Endothelial cell of umbilical vein (primary cell): ENCODE measurements at regions not wholly inside any gene's neighbourhood (a gene's known extent, or its start where the extent isn't known, plus 50 kb on each side); places are given as distances from the start of the nearest gene placed in this dataset.

Experiments used
- BruUV-seq: library from RNA; stranded (reverse); fragments of 400-500 nt; replicated peaks from 2 replicates; lab custom pipeline; 2021; lab: Mats Ljungman, UMichigan
- CTCF ChIA-PET: fragments of 300-600, 350-600 bp; sonication (Branson Sonifier 250); formaldehyde crosslinking; loops from one replicate; lab custom pipeline; 2021; ENCODE audit warnings: antibody characterized with exemption, inconsistent platforms; lab: Charles Lee
- POLR2A ChIA-PET: fragments of 300-600, 350-600 bp; sonication (Branson Sonifier 250); formaldehyde crosslinking; loops from one replicate; lab custom pipeline; 2021; ENCODE audit warnings: antibody characterized with exemption, inconsistent platforms; lab: Charles Lee
- DNase-seq: peaks from one replicate; pipeline ENCODE4 v3.0.0-alpha.2; 2011; ENCODE audit warnings: low read depth, low spot score
- FAIRE-seq: peaks from 2 replicates; lab custom pipeline; 2011; peaks lifted over from hg19 to GRCh38; lab: Jason Lieb, UNC
- H2AFZ ChIP-seq: 2 replicates; pipeline ENCODE4 v1.6.0; 2012; ENCODE audit warnings: low read depth, low read length, control low read depth, inconsistent platforms
- H3K27ac ChIP-seq: 2 replicates; pipeline ENCODE4 v1.5.1; 2011; ENCODE audit warnings: low read depth, mild to moderate bottlenecking, control low read depth, low read length, moderate library complexity; ENCODE audit not compliant: insufficient read depth
- H3K27me3 ChIP-seq, 2 experiments: 2 replicates each; pipeline versions ENCODE4 v1.6.0 to v1.6.1; 2011; ENCODE audit warnings: low read length in 2 of 2, mixed read lengths in 1 of 2; ENCODE audit not compliant: control insufficient read depth in 2 of 2, insufficient read depth in 2 of 2
- H3K36me3 ChIP-seq, 2 experiments: 2 replicates in 1 of 2; 3 replicates in 1 of 2; pipeline ENCODE4 v1.5.1; 2011; ENCODE audit warnings: low read length in 2 of 2, mild to moderate bottlenecking in 1 of 2, moderate library complexity in 1 of 2; ENCODE audit not compliant: control insufficient read depth in 2 of 2, insufficient read depth in 2 of 2; ENCODE audit errors: extremely low read depth in 1 of 2
- H3K4me1 ChIP-seq: 3 replicates; pipeline ENCODE4 v1.5.1; 2011; ENCODE audit warnings: mild to moderate bottlenecking, low read length; ENCODE audit not compliant: control insufficient read depth, insufficient read depth; ENCODE audit errors: extremely low read depth
- H3K4me2 ChIP-seq: 2 replicates; pipeline ENCODE4 v1.6.1; 2011; ENCODE audit warnings: low read length, control low read depth, mixed read lengths; ENCODE audit not compliant: insufficient read depth
- H3K4me3 ChIP-seq, 3 experiments: fragments of 200-600 bp in 1 of 3; sonication (generic), shearing (Covaris generic) in 1 of 3; replicated peaks in 1 of 3; 2 replicates each; pipeline ENCODE4 v1.5.1; 2011 to 2016; ENCODE audit warnings: control low read depth in 3 of 3, low read length in 3 of 3, mild to moderate bottlenecking in 2 of 3, inconsistent platforms in 1 of 3, low read depth in 1 of 3, moderate library complexity in 1 of 3; ENCODE audit not compliant: insufficient read depth in 1 of 3
- H3K79me2 ChIP-seq: 2 replicates; pipeline ENCODE4 v1.6.0; 2012; ENCODE audit warnings: low read length, inconsistent platforms; ENCODE audit not compliant: control insufficient read depth, insufficient read depth
- H3K9ac ChIP-seq: replicated peaks from 2 replicates; pipeline ENCODE3; 2011; ENCODE audit warnings: low read length, control low read depth; ENCODE audit not compliant: insufficient read depth; ENCODE audit errors: extremely low read depth
- H3K9me1 ChIP-seq: replicated peaks from 3 replicates; pipeline ENCODE4 v1.6.0; 2011; ENCODE audit warnings: mild to moderate bottlenecking, low read length; ENCODE audit not compliant: control insufficient read depth, insufficient read depth; ENCODE audit errors: extremely low read depth
- H3K9me3 ChIP-seq: replicated peaks from 2 replicates; pipeline ENCODE4 v1.5.1; 2012; ENCODE audit warnings: low read length, inconsistent platforms; ENCODE audit not compliant: control insufficient read depth, insufficient read depth
- H4K20me1 ChIP-seq: replicated peaks from 2 replicates; pipeline ENCODE3; 2011; ENCODE audit warnings: mild to moderate bottlenecking, low read length; ENCODE audit not compliant: control insufficient read depth, insufficient read depth; ENCODE audit errors: extremely low read depth
- FOS ChIP-seq: IDR thresholded peaks from 2 replicates; pipeline ENCODE4 v1.6.1; 2011; ENCODE audit warnings: mild to moderate bottlenecking, low read length, moderate library complexity, borderline replicate concordance; ENCODE audit not compliant: insufficient read depth
- GATA2 ChIP-seq: IDR thresholded peaks from 2 replicates; pipeline ENCODE4 v1.7.0; 2011; ENCODE audit warnings: low read depth, mild to moderate bottlenecking, moderate library complexity, mixed read lengths, low read length; ENCODE audit not compliant: insufficient read length, insufficient read depth
- JUN ChIP-seq: IDR thresholded peaks from 2 replicates; pipeline ENCODE4 v1.6.1; 2011; ENCODE audit warnings: borderline replicate concordance, low read depth; ENCODE audit not compliant: insufficient read length, insufficient read depth
- POLR2AphosphoS5 ChIP-seq: IDR thresholded peaks from 2 replicates; pipeline ENCODE4 v1.6.1; 2012; ENCODE audit warnings: low read depth, mild to moderate bottlenecking, control low read depth, low read length, moderate library complexity; ENCODE audit not compliant: insufficient read depth
- dilution Hi-C: fragments of 300-500 bp; cut with MboI; formaldehyde crosslinking; loops from one replicate; pipeline ENCODE4 v1.15.0; 2019; ENCODE audit warnings: low sequenced_read_pairs; ENCODE audit not compliant: extremely low pct_ligation_motif_present
- intact Hi-C: fragments of 100-400 bp; cut with micrococcal nuclease; formaldehyde crosslinking; loops from one replicate; pipeline ENCODE4 v1.10.0; 2022
- TF ChIP-seq, protein P1 (sequence below), 2 donors: IDR thresholded peaks; 1 replicate in 1 of 2; 2 replicates in 1 of 2; pipeline ENCODE4 v1.5.1; 2011; ENCODE audit warnings: low read length in 2 of 2, mild to moderate bottlenecking in 2 of 2, moderate library complexity in 2 of 2, control low read depth in 1 of 2, inconsistent platforms in 1 of 2, low read depth in 1 of 2; ENCODE audit not compliant: insufficient read depth in 1 of 2; ENCODE audit errors: extremely low read depth in 1 of 2
- TF ChIP-seq, protein P2 (sequence below): IDR thresholded peaks from 2 replicates; pipeline ENCODE4 v1.6.1; 2011; ENCODE audit not compliant: insufficient read depth, insufficient read length

DNA sequence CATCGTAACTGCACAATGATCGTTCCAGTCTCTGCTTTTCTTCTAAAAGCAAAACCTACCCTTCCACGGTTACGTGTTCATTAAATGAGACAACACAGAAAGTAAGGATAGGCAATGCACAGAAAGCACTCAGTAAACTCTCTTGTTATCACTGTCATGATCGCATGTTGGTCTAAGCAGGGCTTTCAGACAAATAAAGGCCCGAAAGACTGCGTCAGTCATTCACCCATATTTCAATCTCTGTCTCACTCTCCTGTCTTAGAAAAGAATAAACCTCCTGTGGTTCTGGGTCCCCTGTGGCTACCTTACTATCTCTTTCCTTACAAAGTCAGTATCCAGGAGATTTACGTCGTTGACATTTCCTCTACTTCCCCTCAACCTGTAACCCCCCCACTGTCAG, 160.9 kb downstream of the VAPA start:
- dilution Hi-C loops (no loop called here), intact Hi-C loops (no loop called here)
- no peaks in the 10 kb centered on the region for H3K9me3 ChIP-seq

More for the DNA sequence above, 160.9 kb downstream of the VAPA start:
- Histone ChIP-seq H3K27me3 (peaks cover 0 to 2% of the 10 kb centered on the region in 2 experiments), H3K27ac (no peak overlapping the region), H2AFZ (no peak overlapping the region), H3K4me1 (no peaks in the 10 kb centered on the region), H4K20me1 (no peaks in the 10 kb centered on the region), H3K4me3 (no peak overlapping the region), H3K4me2 (no peak overlapping the region), H3K9me1 (no peaks in the 10 kb centered on the region), H3K36me3 (no peaks in the 10 kb centered on the region), H3K79me2 (no peaks in the 10 kb centered on the region), H3K9ac (no peak overlapping the region)
- BruUV-seq: no TSS peak
- POLR2A ChIA-PET: no interaction called here
- FAIRE-seq (no peak), DNase-seq (no peak)
- TF ChIP-seq, protein P1, sequence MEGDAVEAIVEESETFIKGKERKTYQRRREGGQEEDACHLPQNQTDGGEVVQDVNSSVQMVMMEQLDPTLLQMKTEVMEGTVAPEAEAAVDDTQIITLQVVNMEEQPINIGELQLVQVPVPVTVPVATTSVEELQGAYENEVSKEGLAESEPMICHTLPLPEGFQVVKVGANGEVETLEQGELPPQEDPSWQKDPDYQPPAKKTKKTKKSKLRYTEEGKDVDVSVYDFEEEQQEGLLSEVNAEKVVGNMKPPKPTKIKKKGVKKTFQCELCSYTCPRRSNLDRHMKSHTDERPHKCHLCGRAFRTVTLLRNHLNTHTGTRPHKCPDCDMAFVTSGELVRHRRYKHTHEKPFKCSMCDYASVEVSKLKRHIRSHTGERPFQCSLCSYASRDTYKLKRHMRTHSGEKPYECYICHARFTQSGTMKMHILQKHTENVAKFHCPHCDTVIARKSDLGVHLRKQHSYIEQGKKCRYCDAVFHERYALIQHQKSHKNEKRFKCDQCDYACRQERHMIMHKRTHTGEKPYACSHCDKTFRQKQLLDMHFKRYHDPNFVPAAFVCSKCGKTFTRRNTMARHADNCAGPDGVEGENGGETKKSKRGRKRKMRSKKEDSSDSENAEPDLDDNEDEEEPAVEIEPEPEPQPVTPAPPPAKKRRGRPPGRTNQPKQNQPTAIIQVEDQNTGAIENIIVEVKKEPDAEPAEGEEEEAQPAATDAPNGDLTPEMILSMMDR (IDR thresholded peaks at IDR 0.05; ENCODE audit: extremely low read depth in 1 of 2, insufficient read depth in 1 of 2, low read depth in 1 of 2, low read length in 2 of 2): no peak
- no peak for TF ChIP-seq GATA2
- TF ChIP-seq, protein P2, sequence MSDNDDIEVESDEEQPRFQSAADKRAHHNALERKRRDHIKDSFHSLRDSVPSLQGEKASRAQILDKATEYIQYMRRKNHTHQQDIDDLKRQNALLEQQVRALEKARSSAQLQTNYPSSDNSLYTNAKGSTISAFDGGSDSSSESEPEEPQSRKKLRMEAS: no peak
- TF ChIP-seq POLR2AphosphoS5: no peak
- no peak for TF ChIP-seq JUN
- no peak for TF ChIP-seq FOS
- CTCF ChIA-PET: no interaction called here
